NCI-H146 treated with DMSO at 0.1 percent for 48 hours (cell line): ENCODE measurements at regions not wholly inside any gene's neighbourhood (a gene's known extent, or its start where the extent isn't known, plus 50 kb on each side); places are given as distances from the start of the nearest gene placed in this dataset.
"Not testable (repeated sequence)": the region's sequence is repeated elsewhere in the genome, so short reads cannot be mapped to it uniquely, and the experiment has no call there.

Experiments
- DNase-seq: peaks from one replicate; lab custom pipeline; 2025; ENCODE audit not compliant: unreplicated experiment; lab: John Stamatoyannopoulos, UW

GRCh38 chr7:153185936-153186335, 426.4 kb downstream of the ACTR3B start:
- DNase-seq = no peak

GRCh38 chr7:153188161-153188560, 428.6 kb downstream of the ACTR3B start:
- no peak for DNase-seq

DNA sequence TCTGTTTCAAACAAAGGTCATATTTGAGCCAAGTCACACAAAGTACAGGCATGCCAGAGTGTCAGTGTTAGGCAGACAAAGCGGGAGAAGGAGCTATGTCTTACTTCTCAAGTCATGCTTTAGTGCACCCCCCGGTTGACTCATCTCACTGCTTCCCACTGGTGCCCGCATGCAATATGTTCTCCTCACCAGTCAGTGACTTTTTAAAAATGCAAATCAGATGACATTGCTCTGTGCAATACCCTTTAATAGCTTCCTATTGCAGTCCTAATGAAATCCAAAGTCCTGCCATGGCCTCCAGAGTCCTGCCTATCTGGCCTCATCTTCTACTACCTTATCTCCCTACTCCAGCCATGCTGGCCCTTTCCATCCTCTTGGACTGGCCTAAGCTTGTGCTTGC, 429.1 kb downstream of the ACTR3B start:
- DNase-seq = no peak

- no peak for DNase-seq
Observed at GRCh38 chr7:153190452-153190851, 430.9 kb downstream of the ACTR3B start.

DNA sequence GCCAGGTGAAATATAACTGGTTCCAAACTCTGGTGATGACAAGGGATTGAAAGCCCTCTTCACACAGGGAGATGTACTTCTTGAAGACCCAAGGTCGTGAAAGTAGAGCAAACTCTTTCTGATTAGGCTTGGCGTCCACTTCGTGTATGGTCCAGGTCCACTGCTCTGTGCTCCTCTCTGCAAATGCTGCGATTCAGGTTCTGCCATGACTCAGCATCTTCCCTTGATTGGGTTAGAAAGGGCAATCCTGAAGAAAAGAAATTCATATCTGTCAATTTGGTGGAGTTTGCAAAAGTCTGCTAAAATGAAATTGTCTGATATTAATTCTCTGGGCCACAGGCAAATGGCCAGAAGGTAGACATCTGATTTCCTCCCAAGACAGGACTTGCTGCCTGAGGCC, 431.4 kb downstream of the ACTR3B start:
- no peak for DNase-seq

GRCh38 chr7:153193144-153193595, 433.6 kb downstream of the ACTR3B start:
- DNase-seq = peak; percentile 10

DNA sequence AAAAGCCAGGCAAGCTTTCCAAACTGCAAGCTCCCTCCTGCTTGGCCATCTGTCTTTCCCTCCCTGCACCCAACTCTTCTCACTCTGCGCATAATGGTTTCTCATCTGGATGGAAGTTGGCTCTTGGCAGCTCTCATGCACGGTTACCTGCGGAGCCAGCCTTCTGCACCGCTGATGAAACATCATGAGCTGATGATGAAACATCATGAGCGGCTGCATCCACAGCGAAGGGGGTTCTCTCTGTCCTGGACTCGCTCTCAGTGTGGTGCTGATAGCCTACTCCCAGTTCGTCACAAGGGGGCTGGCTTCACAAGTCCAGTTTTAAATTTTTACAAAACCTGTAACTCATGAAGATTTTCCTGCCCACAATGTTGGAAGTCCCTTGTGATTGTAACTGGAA, 457.5 kb downstream of the ACTR3B start:
- DNase-seq = no peak

DNA sequence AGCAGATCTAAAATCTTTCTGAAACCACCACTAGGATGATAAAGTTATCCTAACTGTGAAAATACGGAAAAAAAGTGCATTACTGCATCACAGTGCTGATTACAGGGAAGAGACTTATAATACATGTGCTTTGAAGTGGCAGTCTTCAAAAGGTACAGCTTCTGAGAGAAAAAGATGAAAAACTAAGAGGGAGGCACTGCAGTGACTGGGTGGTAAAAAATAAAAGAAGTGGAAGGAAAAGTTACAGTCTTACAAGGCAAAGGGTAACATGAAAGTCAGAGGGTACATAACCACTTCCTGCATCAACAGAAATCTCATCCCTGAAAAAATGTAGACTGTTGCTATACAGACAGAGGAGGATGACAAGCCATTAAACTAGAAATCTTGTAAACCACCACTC, 465.3 kb downstream of the ACTR3B start:
- DNase-seq = no peak

GRCh38 chr7:153245136-153245535, 485.6 kb downstream of the ACTR3B start:
- not testable (repeated sequence) for DNase-seq

DNA sequence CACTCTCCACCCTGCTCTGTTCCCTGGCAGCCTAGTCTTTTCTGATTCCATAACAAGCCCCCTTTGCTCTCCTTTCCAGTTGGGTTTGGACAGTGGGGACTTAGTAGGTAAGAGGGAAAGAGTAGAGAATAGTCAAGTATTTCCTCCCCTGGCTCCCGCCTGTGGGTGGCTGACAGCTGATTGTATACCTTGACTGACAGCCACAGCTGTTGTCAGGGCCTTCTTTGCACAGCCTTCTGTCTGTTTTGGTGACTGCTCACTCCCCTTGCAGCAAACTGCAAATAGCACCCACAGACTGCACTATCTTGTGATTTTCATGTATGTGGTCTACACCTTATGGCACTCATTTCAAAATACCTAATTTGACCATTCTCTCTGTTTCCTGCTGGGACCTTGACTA, 486.3 kb downstream of the ACTR3B start:
- no peak for DNase-seq

GRCh38 chr7:153247926-153248325, 488.4 kb downstream of the ACTR3B start:
- DNase-seq = no peak

GRCh38 chr7:153258686-153259085, 499.1 kb downstream of the ACTR3B start:
- DNase-seq = no peak

DNA sequence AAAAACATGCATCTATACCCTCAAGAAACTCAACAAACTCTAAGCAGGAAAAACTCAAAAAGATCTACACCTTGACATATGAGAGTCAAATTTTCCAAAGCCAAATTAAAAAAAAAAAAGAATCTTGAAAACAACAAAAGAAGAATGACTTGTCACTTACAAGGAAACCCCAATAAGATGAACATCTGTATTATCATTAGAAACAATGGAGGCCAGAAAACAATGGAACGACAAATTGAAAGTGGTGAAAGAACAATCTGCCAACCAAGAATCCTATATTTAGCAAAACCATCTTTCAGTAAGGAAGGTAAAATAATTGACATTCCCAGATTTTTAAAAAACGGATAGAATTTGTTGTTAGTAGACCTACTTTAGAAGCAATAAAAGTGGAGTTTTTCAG, 516.8 kb downstream of the ACTR3B start:
- no peak for DNase-seq

DNA sequence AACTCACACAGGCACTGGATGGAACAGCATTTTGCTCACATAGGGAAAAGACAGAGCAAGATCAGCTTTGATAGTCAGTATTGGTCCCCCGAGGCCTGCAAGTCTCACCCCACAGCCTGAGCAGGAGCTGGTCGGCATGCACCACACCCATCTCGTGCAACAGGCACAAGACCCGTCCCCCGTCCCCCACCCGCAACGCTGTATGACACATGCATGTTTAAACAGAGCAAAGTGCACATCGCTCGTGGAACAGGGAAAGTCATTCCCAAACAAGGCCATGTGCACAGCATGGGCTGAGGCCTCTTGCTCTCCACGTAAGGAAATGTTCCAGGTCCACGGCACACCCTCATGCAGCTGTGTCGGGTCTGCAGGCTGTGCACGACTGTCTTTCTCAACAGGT, 527.2 kb downstream of the ACTR3B start:
- no peak for DNase-seq

GRCh38 chr7:153290066-153290465, 530.5 kb downstream of the ACTR3B start:
- no peak for DNase-seq

DNA sequence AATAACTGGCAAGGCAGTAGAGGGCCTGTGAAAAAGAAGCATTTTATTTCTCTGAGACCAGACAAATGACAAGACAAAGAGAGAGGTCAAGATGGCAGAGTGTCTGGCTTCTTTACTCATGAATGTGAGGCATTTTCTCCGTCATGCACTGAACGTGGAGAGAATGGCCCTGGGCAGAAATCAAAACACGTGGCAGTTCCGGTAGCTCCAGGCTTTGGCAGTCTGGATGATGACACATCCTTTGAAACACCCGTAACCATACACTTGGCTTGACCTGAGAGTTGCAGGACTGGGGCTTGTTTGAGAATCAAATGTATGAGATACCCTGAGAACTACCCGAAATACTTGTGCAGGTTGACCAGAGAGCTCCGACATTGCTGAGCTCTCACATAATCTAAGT, 537.6 kb downstream of the ACTR3B start:
- no peak for DNase-seq

GRCh38 chr7:153301936-153302335, 542.4 kb downstream of the ACTR3B start:
- DNase-seq = no peak

DNA sequence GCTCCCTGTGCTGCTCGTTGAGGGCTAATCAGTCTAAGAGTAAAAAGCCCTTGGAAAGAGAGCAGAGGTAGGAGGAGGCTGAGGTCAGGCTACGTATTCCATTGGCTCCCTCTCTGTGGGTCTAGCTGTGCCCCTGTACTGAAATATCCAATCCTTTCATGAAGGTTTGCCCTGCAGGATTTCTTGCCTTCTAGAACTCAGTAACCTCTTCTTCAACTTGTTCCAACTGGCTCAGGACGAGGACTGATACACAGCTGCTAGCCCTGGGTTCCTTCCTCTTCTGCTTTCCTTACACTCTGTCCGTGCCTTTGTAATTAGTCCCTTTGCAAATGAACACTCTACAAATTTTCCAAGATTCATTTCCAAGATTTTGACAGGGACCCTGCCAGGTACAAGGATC, 560.5 kb downstream of the ACTR3B start:
- DNase-seq = no peak

DNA sequence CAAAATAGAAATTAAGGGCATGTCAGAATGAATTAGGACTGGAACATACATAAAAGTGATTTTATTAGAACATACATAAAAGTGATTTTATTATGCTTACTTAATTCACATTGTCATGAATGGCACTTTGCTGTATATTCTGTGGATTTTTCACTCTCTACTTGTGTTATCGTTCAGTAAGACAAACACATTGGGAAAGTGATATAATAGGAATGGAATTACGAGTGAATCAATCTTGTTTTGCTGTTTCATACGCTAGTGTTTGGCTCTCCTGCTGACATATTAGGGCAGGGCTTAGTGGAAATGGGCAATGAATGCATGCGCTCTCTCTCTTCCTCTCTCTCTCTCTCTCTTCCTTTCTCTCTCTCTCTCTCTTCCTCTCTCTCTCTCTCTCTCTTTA, 561.1 kb downstream of the ACTR3B start:
- DNase-seq = no peak

- DNase-seq = no peak
Observed at GRCh38 chr7:153322991-153323390, 563.4 kb downstream of the ACTR3B start.

DNA sequence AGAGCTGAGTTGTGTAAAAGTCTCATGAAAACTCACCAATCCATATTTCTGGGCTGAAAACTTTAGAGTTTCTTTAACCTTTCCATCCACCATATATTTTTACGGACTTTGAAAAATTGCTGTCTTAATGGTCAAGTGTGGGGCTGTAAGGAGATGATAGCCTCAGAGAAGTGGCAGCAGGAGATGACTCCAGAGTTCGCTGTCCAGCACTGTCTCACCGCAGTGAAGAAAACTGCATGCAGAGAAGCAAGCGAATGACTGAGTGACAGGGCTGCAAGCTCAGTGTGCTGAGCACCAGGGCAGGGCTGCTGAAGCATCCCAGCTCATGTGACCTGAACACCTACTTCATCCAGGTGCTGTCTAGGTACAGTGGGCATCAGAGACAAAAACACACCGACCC, 564.5 kb downstream of the ACTR3B start:
- no peak for DNase-seq

DNA sequence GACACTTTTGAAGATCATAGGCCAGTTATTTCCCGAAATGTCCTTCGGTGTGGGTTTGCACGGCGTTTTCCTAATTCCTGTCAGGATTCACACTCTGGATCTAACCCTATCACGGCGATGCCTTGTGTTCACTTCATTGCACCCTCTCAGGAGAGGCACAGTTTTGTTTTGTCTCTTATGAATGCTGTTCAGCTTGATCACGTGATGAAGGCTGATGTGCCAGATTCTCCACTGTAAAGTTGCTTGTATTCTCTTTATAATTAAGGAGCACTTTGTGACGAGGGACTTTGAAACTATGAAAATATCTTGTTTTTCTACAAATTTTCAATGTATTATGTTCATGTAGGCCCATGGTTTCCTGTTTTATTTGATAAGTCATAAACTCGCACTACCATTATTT, 568.1 kb downstream of the ACTR3B start:
- no peak for DNase-seq

GRCh38 chr7:153331427-153331826, 571.9 kb downstream of the ACTR3B start:
- DNase-seq = no peak

- no peak for DNase-seq
Observed at GRCh38 chr7:153354071-153354470, 594.5 kb downstream of the ACTR3B start.
